NCI-H1105 (cell line): ENCODE measurements at regions not wholly inside any gene's neighbourhood (a gene's known extent, or its start where the extent isn't known, plus 50 kb on each side); places are given as distances from the start of the nearest gene placed in this dataset.

Experiments used
- DNase-seq: peaks from one replicate; lab custom pipeline; 2025; lab: John Stamatoyannopoulos, UW

GRCh38 chr12:115017346-115017745 lies 333.4 kb upstream of the TBX3 start:
- DNase-seq: no peak

DNA sequence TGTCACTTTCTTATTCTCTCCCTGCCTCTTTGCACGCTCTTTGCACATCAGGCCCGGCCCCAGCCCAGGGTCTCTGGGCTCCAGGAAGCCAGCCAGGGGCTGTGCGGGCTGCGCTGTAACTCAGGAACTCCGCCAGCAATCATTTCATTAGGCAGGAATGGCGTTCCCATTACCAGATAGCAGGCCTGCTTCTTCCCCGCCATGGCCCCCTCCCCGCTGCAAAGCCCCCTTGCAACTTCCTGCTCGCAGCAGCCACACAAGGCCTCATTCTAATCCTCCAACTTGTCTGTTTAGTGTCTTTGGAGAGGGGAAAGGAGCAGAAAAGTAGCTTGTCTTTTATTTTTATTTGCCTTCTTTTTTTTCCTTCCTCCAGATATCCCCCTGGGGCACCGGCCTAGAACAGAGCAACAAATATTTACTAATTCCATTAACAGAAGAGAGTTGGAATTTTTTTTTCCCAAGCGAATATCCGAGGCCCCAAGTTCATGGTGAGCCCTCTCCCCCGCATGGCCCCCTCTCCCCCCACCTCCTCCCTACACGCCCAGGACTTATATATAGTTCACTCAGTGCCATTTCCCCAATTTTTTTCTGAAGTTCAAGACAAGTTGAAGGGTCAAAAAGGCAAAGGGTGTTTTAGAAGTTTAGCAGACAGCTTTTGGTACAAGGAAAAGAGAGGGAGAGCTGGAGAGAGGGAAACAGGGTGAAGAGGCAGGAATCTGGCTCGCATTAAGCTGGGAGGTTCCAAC lies 329.4 kb upstream of the TBX3 start:
- no peak for DNase-seq

GRCh38 chr12:115012861-115013235 lies 328.9 kb upstream of the TBX3 start:
- no peak for DNase-seq

DNA sequence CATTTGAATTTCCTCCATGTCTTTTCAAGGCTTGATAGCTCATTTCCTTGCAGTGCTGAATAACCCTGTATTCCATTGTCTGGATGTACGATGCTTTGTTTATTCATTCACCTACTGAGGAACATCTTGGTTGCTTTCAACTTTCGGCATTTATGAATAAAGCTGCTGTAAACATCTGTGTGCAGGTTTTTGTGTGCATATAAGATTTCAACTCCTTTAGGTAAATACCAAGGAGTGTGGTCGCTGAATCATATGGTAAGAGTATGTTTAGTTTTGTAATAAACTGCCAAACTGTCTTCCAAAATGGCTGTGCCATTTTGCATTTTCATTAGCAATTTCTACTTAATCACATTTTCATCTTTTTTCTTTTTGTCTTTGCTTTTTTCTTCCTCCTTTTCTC lies 327.7 kb upstream of the TBX3 start:
- no peak for DNase-seq

- no peak for DNase-seq
Measured at GRCh38 chr12:115010324-115010995, 326.5 kb upstream of the TBX3 start.

DNA sequence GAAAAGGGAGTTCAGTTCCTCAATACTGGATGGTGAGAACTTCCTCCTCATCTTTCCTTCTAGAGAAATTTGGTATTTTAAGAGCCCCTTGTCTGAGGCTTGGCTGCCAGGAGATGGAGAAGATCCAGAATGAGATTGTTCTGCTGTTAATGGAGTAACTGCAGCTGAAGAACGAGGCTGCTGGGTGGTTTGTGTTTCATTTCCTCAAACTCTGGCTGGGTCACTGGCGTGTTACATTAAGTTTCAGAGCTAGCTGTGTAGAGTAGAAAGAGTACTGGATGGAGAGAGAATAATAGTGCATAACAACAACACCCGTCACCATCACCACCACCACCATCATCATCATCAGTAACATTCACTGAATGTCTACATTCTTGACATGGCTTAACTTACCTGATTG lies 325.0 kb upstream of the TBX3 start:
- no peak for DNase-seq

GRCh38 chr12:115004470-115005146 lies 320.6 kb upstream of the TBX3 start:
- no peak for DNase-seq

DNA sequence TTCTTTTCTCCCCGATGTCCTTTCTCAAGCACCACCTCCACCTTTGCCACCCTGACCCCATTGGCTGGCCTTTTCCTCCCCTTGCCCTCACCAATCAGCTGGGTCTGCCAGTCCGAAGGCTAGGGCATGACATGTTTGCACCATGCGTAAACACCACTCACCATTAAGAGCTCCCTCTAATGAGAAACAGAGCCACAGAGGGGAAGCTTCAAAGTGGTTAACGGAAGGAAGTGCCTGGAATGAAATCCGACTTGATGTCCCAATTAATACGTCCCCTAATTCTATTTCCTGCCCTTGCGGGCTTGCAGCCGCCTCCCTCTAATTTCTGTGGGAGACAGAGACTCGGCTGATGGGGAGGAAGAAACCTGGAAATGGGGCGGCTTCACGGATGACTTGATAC lies 318.5 kb upstream of the TBX3 start:
- DNase-seq: no peak

DNA sequence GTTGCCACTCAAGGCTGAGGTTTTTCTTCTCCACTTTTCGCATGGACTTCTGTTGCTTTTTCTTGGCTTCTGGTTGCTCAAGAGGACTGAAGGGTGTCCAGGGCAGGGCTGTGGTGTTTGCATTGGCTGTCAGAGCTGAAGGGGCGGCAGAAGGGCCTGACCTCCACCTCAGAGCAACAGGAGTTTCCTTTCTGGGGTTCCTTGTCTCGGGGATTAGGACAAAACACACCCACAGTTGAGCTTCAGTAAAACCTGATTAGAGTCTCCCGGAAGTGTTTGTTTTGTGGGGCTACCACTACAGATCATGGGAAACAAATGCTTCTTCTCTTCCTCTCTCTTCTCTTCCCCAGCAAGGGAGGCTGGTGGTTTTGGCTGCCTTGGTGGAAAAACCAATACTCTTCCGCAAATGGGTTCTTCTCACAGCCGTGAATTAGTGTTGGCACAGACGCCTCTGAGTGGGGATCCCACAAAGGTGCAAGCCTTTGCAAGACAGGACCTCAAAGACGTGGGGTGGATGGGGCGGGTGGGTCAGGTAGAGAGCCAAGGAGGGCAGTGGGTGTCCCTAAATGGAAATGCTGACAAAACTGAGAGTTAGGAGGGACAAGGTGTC lies 317.7 kb upstream of the TBX3 start:
- DNase-seq: no peak

DNA sequence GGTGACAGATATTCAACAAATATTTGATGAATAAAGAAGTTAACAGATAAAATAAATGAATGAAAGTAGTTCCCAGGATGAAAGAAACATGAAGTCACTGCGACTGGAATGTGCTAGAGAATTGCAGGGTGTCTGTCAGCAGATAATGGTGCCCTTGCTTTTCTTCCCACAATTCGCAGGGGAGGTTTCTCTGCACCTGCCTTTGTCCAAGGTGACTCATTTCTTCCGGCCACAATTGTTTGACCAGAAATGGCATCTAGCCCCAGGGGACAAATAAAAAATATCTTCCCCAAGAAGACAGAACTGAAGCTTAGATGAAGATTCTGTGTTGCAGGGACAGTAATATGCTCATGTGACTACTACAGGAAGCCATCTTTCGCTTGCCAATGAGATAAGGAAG lies 316.1 kb upstream of the TBX3 start:
- DNase-seq: no peak

DNA sequence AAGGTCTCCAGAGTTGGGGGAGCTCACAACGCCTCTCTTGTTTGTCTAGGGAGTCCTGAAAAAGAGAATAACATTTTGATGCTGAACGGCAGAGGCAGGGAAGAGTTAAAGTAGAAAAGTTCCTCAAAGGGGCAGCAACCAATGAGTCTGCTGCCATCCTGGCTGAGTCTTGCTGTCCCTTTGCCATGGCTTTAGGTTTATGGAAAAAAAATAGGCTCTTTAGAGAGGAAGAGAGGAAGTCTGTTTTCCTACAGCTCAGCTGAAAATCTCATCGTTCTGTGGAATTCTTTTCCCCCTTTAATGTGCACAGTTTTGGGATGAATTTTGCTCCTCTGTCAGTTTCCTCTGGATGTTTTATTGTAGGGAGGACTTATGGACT lies 314.8 kb upstream of the TBX3 start:
- DNase-seq: no peak

- DNase-seq: no peak
Measured at GRCh38 chr12:114998118-114998749, 314.3 kb upstream of the TBX3 start.

- DNase-seq: no peak
Measured at GRCh38 chr12:114996382-114996781, 312.4 kb upstream of the TBX3 start.

GRCh38 chr12:114995891-114996290 lies 311.9 kb upstream of the TBX3 start:
- DNase-seq: no peak

- DNase-seq: no peak
Measured at GRCh38 chr12:114993165-114993564, 309.2 kb upstream of the TBX3 start.

- DNase-seq: no peak
Measured at GRCh38 chr12:114992443-114992842, 308.5 kb upstream of the TBX3 start.

DNA sequence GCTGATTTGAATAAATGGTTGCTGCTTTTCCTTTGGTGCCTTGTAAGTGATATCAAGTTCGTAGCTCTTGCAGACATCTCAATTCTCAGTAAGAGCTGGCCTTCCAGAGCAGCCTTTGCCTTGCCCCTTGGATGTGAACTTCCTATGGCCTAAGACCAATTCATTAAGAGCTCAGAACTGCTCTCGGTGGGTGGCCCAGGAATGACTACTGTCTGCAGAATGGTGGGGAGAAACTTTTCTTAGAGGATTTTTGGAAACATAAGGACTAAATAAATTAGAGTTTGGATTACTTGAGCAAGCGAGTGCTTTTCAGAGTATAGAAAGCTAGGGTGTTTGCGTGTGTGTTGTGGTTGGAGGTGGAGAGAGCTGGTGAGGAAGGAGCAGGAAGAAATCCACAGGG lies 306.4 kb upstream of the TBX3 start:
- DNase-seq: no peak

DNA sequence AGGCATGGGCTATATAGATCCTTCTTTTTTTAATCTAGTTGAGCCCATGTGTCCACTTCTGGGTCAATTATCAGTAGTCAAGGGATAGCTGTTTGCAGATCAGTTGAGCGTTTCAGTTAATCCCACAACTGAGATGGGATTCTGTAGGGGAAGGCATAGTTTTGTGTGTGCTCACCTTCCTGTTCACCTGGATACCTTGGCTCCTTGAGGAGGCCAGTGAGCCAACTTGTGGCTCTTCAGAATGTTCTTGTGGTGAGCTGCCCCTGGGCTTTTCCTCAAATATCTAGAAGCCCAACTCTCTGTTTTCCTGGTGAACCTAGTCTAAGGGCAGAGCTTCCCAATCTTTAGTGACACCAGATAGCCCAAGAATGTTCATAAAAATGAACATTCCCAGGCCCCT lies 302.9 kb upstream of the TBX3 start:
- no peak for DNase-seq

- DNase-seq: no peak
Measured at GRCh38 chr12:114986178-114986714, 302.3 kb upstream of the TBX3 start.

DNA sequence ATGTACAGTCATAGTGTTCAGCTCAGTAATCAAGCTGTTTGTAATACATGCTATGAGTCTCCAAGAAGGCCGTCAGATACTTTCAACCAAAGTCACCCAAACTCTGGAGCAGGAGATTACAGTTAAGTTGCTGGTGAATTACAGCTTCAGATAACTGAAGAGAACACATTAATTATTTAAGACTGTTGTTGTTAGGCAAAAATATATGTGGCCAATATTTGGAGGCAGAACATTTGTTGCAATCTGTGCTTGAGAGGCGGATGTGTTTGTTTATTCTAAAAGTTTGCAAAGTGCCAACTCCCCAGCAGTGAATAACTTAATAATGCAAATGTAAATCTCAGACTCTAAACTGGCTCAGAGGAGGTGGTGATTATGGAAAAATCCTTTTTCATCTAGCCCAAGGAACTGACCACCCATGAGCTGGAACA lies 300.7 kb upstream of the TBX3 start:
- DNase-seq: no peak

DNA sequence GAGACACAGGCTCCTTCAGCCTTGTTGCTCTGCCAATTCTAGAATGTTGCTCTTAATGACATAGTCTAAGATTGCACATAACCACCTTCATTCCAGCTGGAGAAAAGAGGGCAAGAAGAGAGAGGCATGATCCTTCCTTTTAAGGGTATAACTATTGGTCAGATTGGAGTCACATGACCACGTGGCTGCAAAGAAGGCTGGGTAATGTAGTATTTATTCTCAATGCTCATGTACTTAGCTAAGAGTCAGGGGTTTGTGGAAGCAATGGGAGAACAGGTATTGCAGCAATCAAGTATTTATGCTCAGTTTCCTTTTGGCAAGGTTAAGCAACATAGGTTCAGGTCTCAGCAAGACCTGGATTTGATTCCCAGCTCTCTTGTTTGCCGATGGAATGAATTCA lies 298.8 kb upstream of the TBX3 start:
- DNase-seq: no peak

DNA sequence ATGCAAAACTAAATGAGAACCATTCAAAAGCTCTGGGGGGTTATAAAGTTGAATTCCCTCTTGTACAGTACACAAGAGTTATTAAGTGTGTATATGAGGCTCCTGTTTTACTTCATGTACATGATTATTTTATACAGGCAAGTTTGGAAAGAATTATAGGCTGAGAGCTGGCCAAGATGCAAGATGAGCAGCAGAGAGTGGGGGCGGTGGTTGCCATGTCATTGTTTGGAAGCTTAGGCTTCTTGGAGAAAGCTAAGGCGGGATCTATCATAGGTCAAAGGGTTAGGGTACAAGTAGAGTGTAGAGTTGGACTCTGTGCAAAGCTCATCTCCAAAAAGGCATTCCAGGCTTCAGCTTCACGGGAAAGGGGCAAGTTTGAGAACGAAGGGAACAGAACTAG lies 297.1 kb upstream of the TBX3 start:
- DNase-seq: no peak
